ENCODE measurements at regions not wholly inside any gene's neighbourhood (a gene's known extent, or its start where the extent isn't known, plus 50 kb on each side); places are given as distances from the start of the nearest gene placed in this dataset.

GRCh38 chr10:35765066-35765527 is 123.0 kb upstream of the FZD8 start:
- peak in 1 of 2 donors; percentile 1 for DNase-seq (ENCODE audit: low read depth in 2 of 2)
- Histone ChIP-seq H3K36me3 (ENCODE audit: control insufficient read depth, insufficient read depth, low read length) (no peaks in the 10 kb centered on the region), H3K4me2 (ENCODE audit: extremely low read depth, insufficient read depth, low read length) (peak overlapping the region; percentile 25), H3K4me3 (replicated peaks in 1 of 4; ENCODE audit: control extremely low read depth in 1 of 4, insufficient read depth in 1 of 4, low read depth in 3 of 4, low read length in 4 of 4) (peak overlapping the region in 1 of 4 experiments; percentile 19), H3K27ac (ENCODE audit: insufficient read depth, low read length) (no peak overlapping the region), H3K9ac (ENCODE audit: insufficient read depth, low read length) (no peak overlapping the region), H2AFZ (ENCODE audit: low read length) (peak overlapping the region; percentile 82), H4K20me1 (ENCODE audit: control insufficient read depth, extremely low read depth, insufficient read depth, low read length) (no peaks in the 10 kb centered on the region), H3K27me3 (ENCODE audit: control insufficient read depth, insufficient read depth, low read length) (no peaks in the 10 kb centered on the region), H3K4me1 (ENCODE audit: control insufficient read depth, extremely low read depth, insufficient read depth, low read length) (no peaks in the 10 kb centered on the region), H3K9me3 (ENCODE audit: control insufficient read depth, insufficient read depth, low read depth, low read length) (no peaks in the 10 kb centered on the region), H3K79me2 (ENCODE audit: control insufficient read depth, insufficient read depth, low read length) (no peaks in the 10 kb centered on the region)
- TF ChIP-seq EZH2 (IDR thresholded peaks at IDR 0.05; ENCODE audit: low read length, missing control alignments) (no peak), CTCF (conservative IDR thresholded peaks at IDR 0.05 in 1 of 2, IDR thresholded peaks at IDR 0.05 in 1 of 2; ENCODE audit: low read depth in 1 of 2, low read length in 2 of 2) (no peak)

DNA sequence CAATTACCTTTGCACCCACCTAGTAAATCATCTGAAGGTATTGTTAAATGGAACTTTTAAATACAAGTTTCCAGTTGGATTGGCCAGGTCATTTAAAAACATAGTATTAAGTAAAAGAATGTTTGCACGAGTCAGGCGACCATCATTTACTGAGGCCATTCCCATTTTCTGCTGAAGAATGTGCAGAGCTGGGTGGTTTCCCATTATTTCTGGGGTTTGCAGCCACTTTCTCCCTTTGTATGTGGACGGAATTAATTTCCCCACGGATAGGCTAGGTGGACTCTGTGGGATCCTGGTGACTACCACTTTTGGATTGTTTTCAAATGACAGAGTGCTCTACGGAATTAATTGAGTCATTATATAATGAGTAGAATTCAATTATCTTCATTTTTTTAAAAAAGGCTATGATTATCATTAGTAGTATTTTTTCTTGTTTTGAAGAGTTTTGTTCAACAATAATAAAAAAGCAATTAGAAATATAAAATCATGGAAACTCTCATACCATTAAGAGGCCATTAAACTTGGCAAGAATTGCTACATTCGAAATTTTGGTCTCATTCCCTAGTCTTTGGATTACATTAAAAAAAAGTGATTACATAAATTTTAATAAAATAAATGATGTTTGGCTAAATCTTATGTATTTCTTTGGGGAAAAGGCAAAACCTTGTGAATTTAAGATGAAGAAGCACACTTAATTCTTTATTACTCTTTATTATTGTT is 120.4 kb upstream of the FZD8 start:
- Histone ChIP-seq H3K4me1 (ENCODE audit: control insufficient read depth, extremely low read depth, insufficient read depth, low read length) (no peaks in the 10 kb centered on the region), H3K27ac (ENCODE audit: insufficient read depth, low read length) (no peak overlapping the region), H3K9me3 (ENCODE audit: control insufficient read depth, insufficient read depth, low read depth, low read length) (no peaks in the 10 kb centered on the region), H3K79me2 (ENCODE audit: control insufficient read depth, insufficient read depth, low read length) (no peaks in the 10 kb centered on the region), H3K27me3 (ENCODE audit: control insufficient read depth, insufficient read depth, low read length) (no peaks in the 10 kb centered on the region), H3K9ac (ENCODE audit: insufficient read depth, low read length) (no peak overlapping the region), H3K4me2 (ENCODE audit: extremely low read depth, insufficient read depth, low read length) (no peak overlapping the region), H4K20me1 (ENCODE audit: control insufficient read depth, extremely low read depth, insufficient read depth, low read length) (no peaks in the 10 kb centered on the region), H3K36me3 (ENCODE audit: control insufficient read depth, insufficient read depth, low read length) (no peaks in the 10 kb centered on the region), H2AFZ (ENCODE audit: low read length) (no peak overlapping the region), H3K4me3 (replicated peaks in 1 of 4; ENCODE audit: control extremely low read depth in 1 of 4, insufficient read depth in 1 of 4, low read depth in 3 of 4, low read length in 4 of 4) (no peak overlapping the region)
- DNase-seq (ENCODE audit: low read depth in 2 of 2): peak in 1 of 2 donors; percentile 5
- no peak for TF ChIP-seq CTCF (conservative IDR thresholded peaks at IDR 0.05 in 1 of 2, IDR thresholded peaks at IDR 0.05 in 1 of 2; ENCODE audit: low read depth in 1 of 2, low read length in 2 of 2)
- TF ChIP-seq EZH2 (IDR thresholded peaks at IDR 0.05; ENCODE audit: low read length, missing control alignments): no peak

GRCh38 chr10:35758076-35758475 is 116.0 kb upstream of the FZD8 start:
- DNase-seq (ENCODE audit: low read depth in 2 of 2): no peak
- H3K9ac ChIP-seq (ENCODE audit: insufficient read depth, low read length): no peak overlapping the region
- H3K4me2 ChIP-seq (ENCODE audit: extremely low read depth, insufficient read depth, low read length): no peak overlapping the region
- no peak overlapping the region for H3K4me3 ChIP-seq (replicated peaks in 1 of 4; ENCODE audit: control extremely low read depth in 1 of 4, insufficient read depth in 1 of 4, low read depth in 3 of 4, low read length in 4 of 4)
- no peaks in the 10 kb centered on the region for H4K20me1 ChIP-seq (ENCODE audit: control insufficient read depth, extremely low read depth, insufficient read depth, low read length)
- no peak overlapping the region for H3K27ac ChIP-seq (ENCODE audit: insufficient read depth, low read length)
- H3K36me3 ChIP-seq (ENCODE audit: control insufficient read depth, insufficient read depth, low read length): no peaks in the 10 kb centered on the region
- H2AFZ ChIP-seq (ENCODE audit: low read length): no peak overlapping the region
- H3K4me1 ChIP-seq (ENCODE audit: control insufficient read depth, extremely low read depth, insufficient read depth, low read length): no peaks in the 10 kb centered on the region
- H3K9me3 ChIP-seq (ENCODE audit: control insufficient read depth, insufficient read depth, low read depth, low read length): no peaks in the 10 kb centered on the region
- no peaks in the 10 kb centered on the region for H3K79me2 ChIP-seq (ENCODE audit: control insufficient read depth, insufficient read depth, low read length)
- no peak for TF ChIP-seq EZH2 (IDR thresholded peaks at IDR 0.05; ENCODE audit: low read length, missing control alignments)
- TF ChIP-seq CTCF (conservative IDR thresholded peaks at IDR 0.05 in 1 of 2, IDR thresholded peaks at IDR 0.05 in 1 of 2; ENCODE audit: low read depth in 1 of 2, low read length in 2 of 2): no peak
- no peaks in the 10 kb centered on the region for H3K27me3 ChIP-seq (ENCODE audit: control insufficient read depth, insufficient read depth, low read length)

Measured in fibroblast of lung (primary cell).